Smooth muscle cell (in vitro differentiated cells): ENCODE measurements at regions not wholly inside any gene's neighbourhood (a gene's known extent, or its start where the extent isn't known, plus 50 kb on each side); places are given as distances from the start of the nearest gene placed in this dataset.

Source experiments
- DNase-seq: peaks from one replicate; lab custom pipeline; 2025; ENCODE audit not compliant: unreplicated experiment; lab: John Stamatoyannopoulos, UW
- H2AFZ ChIP-seq: fragments of 200-600 bp; sonication (generic); 2 replicates; pipeline ENCODE4 v1.6.0; 2016; ENCODE audit warnings: antibody characterized with exemption, low read depth, mild to moderate bottlenecking
- H3F3A ChIP-seq: fragments of 200-600 bp; sonication (generic); 2 replicates; pipeline ENCODE4 v1.6.0; 2017; ENCODE audit warnings: antibody characterized with exemption, low read depth
- H3K27ac ChIP-seq: fragments of 200-600 bp; sonication (generic); 2 replicates; pipeline ENCODE4 v1.5.1; 2016; ENCODE audit warnings: low read depth, mild to moderate bottlenecking
- H3K27me3 ChIP-seq: fragments of 200-600 bp; sonication (generic); 2 replicates; pipeline ENCODE4 v1.6.1; 2016; ENCODE audit warnings: low read depth, mild to moderate bottlenecking
- H3K36me3 ChIP-seq: fragments of 200-600 bp; sonication (generic); 2 replicates; pipeline ENCODE4 v1.5.1; 2016; ENCODE audit warnings: low read depth
- H3K4me1 ChIP-seq: fragments of 200-600 bp; sonication (generic); 2 replicates; pipeline ENCODE4 v1.5.1; 2016; ENCODE audit warnings: low read depth
- H3K4me2 ChIP-seq: fragments of 200-600 bp; sonication (generic); 2 replicates; pipeline ENCODE4 v1.6.0; 2016; ENCODE audit warnings: mild to moderate bottlenecking
- H3K4me3 ChIP-seq: fragments of 200-600 bp; sonication (generic); 2 replicates; pipeline ENCODE4 v1.5.1; 2016; ENCODE audit warnings: mild to moderate bottlenecking
- H3K79me2 ChIP-seq: fragments of 200-600 bp; sonication (generic); 2 replicates; pipeline ENCODE4 v1.6.0; 2016; ENCODE audit warnings: low read depth, mild to moderate bottlenecking
- H3K9ac ChIP-seq: fragments of 200-600 bp; sonication (generic); 2 replicates; pipeline ENCODE4 v1.6.0; 2016; ENCODE audit warnings: low read depth
- H3K9me3 ChIP-seq: fragments of 200-600 bp; sonication (generic); replicated peaks from 2 replicates; pipeline ENCODE4 v1.5.1; 2016; ENCODE audit warnings: low read depth
- H4K20me1 ChIP-seq: fragments of 200-600 bp; sonication (generic); 2 replicates; pipeline ENCODE4 v1.6.0; 2016; ENCODE audit warnings: low read depth
- CTCF ChIP-seq: fragments of 200-600 bp; sonication (generic); IDR thresholded peaks from 2 replicates; pipeline ENCODE4 v1.5.1; 2017; ENCODE audit warnings: borderline replicate concordance, mild to moderate bottlenecking, antibody characterized with exemption; ENCODE audit not compliant: insufficient read depth, poor library complexity, severe bottlenecking
- WGBS: methylation state at CpG from one replicate; pipeline ENCODE4 v1.1.7; 2016; ENCODE audit warnings: low lambda C conversion rate; 5-methylcytosine and 5-hydroxymethylcytosine counted together

- Histone ChIP-seq H3K79me2 (no peaks in the 10 kb centered on the region), H3K9ac (no peak overlapping the region), H4K20me1 (no peaks in the 10 kb centered on the region), H3F3A (no peaks in the 10 kb centered on the region), H3K36me3 (no peaks in the 10 kb centered on the region), H3K4me2 (no peak overlapping the region), H3K9me3 (no peaks in the 10 kb centered on the region), H3K27ac (no peak overlapping the region), H3K27me3 (no peaks in the 10 kb centered on the region), H3K4me3 (no peak overlapping the region), H3K4me1 (no peaks in the 10 kb centered on the region), H2AFZ (no peak overlapping the region)
- no peak for TF ChIP-seq CTCF
- no peak for DNase-seq
- 94% methylated on average over 6 of the region's 6 CpGs for WGBS
Measured at GRCh38 chr18:46313521-46313920, 209.3 kb downstream of the HAUS1 start.

- H3K27ac ChIP-seq, result no peak overlapping the region
- no peaks in the 10 kb centered on the region for H3F3A ChIP-seq
- no peaks in the 10 kb centered on the region for H3K9me3 ChIP-seq
- no peaks in the 10 kb centered on the region for H3K79me2 ChIP-seq
- H4K20me1 ChIP-seq, result no peaks in the 10 kb centered on the region
- no peak for DNase-seq
- no peak overlapping the region for H3K4me3 ChIP-seq
- H3K4me2 ChIP-seq, result no peak overlapping the region
- no peaks in the 10 kb centered on the region for H3K36me3 ChIP-seq
- 96% methylated on average over 7 of the region's 7 CpGs for WGBS
- H2AFZ ChIP-seq, result no peak overlapping the region
- no peak for TF ChIP-seq CTCF
- H3K9ac ChIP-seq, result no peak overlapping the region
- H3K4me1 ChIP-seq, result no peaks in the 10 kb centered on the region
- H3K27me3 ChIP-seq, result no peaks in the 10 kb centered on the region
Measured at GRCh38 chr18:46314011-46314410, 209.8 kb downstream of the HAUS1 start.

- Histone ChIP-seq H3K36me3 (no peaks in the 10 kb centered on the region), H3K4me1 (no peaks in the 10 kb centered on the region), H3K9me3 (no peaks in the 10 kb centered on the region), H3K27me3 (no peaks in the 10 kb centered on the region), H3K4me2 (no peak overlapping the region), H3K9ac (no peak overlapping the region), H3K27ac (no peak overlapping the region), H3K4me3 (no peak overlapping the region), H3K79me2 (no peaks in the 10 kb centered on the region), H4K20me1 (no peaks in the 10 kb centered on the region), H3F3A (no peaks in the 10 kb centered on the region), H2AFZ (no peak overlapping the region)
- DNase-seq, result no peak
- WGBS, result 80% methylated on average over 2 of the region's 2 CpGs
- TF ChIP-seq CTCF, result no peak
Measured at GRCh38 chr18:46315161-46315560, 211.0 kb downstream of the HAUS1 start.

GRCh38 chr18:46318356-46318755 is 214.2 kb downstream of the HAUS1 start:
- H3K4me3 ChIP-seq, result no peak overlapping the region
- H3K4me2 ChIP-seq, result no peak overlapping the region
- DNase-seq, result no peak
- H3K9ac ChIP-seq, result no peak overlapping the region
- H3F3A ChIP-seq, result no peaks in the 10 kb centered on the region
- peaks cover 17% of the 10 kb centered on the region for H3K4me1 ChIP-seq
- no peaks in the 10 kb centered on the region for H3K79me2 ChIP-seq
- H2AFZ ChIP-seq, result no peak overlapping the region
- H3K36me3 ChIP-seq, result no peaks in the 10 kb centered on the region
- H4K20me1 ChIP-seq, result no peaks in the 10 kb centered on the region
- no peaks in the 10 kb centered on the region for H3K9me3 ChIP-seq
- no peaks in the 10 kb centered on the region for H3K27me3 ChIP-seq
- no peak overlapping the region for H3K27ac ChIP-seq
- WGBS, result 89% methylated on average over 5 of the region's 5 CpGs
- no peak for TF ChIP-seq CTCF
